ENCODE measurements at regions not wholly inside any gene's neighbourhood (a gene's known extent, or its start where the extent isn't known, plus 50 kb on each side); places are given as distances from the start of the nearest gene placed in this dataset.
"Not testable (repeated sequence)": the region's sequence is repeated elsewhere in the genome, so short reads cannot be mapped to it uniquely, and the experiment has no call there.

DNA sequence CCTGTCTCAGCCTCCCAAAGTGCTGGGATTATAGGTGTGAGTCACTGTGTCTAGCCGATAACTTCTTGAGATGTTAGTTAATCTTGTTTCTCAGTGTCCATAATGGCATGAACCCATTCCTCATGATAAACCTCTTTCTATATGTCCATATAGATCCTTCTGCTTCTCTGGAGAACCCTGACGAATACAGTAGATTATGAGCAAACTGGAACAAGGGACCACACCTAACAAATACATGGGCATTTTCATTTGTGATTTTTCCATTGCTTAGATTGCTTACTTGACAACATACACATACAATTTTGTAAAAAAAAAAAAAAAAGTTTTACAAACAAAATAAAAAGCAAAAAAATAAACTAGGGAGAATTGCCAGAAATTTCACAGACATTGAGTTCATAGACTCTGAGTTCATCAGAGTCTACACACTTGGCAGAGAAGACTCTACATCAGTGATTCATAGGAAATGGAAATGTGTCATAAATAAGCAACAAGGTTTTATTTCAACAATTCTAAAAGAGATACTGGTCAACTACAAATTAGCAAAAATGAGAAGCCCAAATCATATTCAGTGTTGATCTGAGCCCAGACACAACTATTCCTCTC lies 96.7 kb downstream of the GALR1 start:
- Histone ChIP-seq H3K4me3 (ENCODE audit: low read depth in 1 of 5, low read length in 5 of 5) (no peak overlapping the region), H3K9me3 (ENCODE audit: control insufficient read depth in 5 of 5, low read length in 5 of 5) (no peaks in the 10 kb centered on the region), H3K4me1 (ENCODE audit: control insufficient read depth in 5 of 5, insufficient read depth in 5 of 5, low read length in 5 of 5) (peaks cover 0 to 19% (median 5%) of the 10 kb centered on the region in 5 donors), H3K36me3 (ENCODE audit: control insufficient read depth in 5 of 5, insufficient read depth in 5 of 5, low read length in 5 of 5) (no peaks in the 10 kb centered on the region), H3K9ac (ENCODE audit: low read length in 5 of 5) (no peak overlapping the region), H3K27me3 (ENCODE audit: control insufficient read depth in 5 of 5, insufficient read depth in 4 of 5, low read length in 5 of 5) (no peaks in the 10 kb centered on the region), H3K27ac (ENCODE audit: low read depth, low read length) (no peak overlapping the region)

- H3K27ac ChIP-seq (ENCODE audit: low read depth, low read length); H3K36me3 ChIP-seq (ENCODE audit: control insufficient read depth in 5 of 5, insufficient read depth in 5 of 5, low read length in 5 of 5); H3K9me3 ChIP-seq (ENCODE audit: control insufficient read depth in 5 of 5, low read length in 5 of 5); H3K4me1 ChIP-seq (ENCODE audit: control insufficient read depth in 5 of 5, insufficient read depth in 5 of 5, low read length in 5 of 5); H3K4me3 ChIP-seq (ENCODE audit: low read depth in 1 of 5, low read length in 5 of 5); H3K9ac ChIP-seq (ENCODE audit: low read length in 5 of 5); H3K27me3 ChIP-seq (ENCODE audit: control insufficient read depth in 5 of 5, insufficient read depth in 4 of 5, low read length in 5 of 5): not testable (repeated sequence)
Observed at GRCh38 chr18:77353349-77353748, 103.7 kb downstream of the GALR1 start.

GRCh38 chr18:77359561-77360314 lies 110.1 kb downstream of the GALR1 start:
- H3K4me3 ChIP-seq (ENCODE audit: low read depth in 1 of 5, low read length in 5 of 5), result no peak overlapping the region
- peaks cover 0 to 4% (median 0%) of the 10 kb centered on the region in 5 donors for H3K9me3 ChIP-seq (ENCODE audit: control insufficient read depth in 5 of 5, low read length in 5 of 5)
- peaks cover 0 to 5% (median 0%) of the 10 kb centered on the region in 5 donors for H3K27me3 ChIP-seq (ENCODE audit: control insufficient read depth in 5 of 5, insufficient read depth in 4 of 5, low read length in 5 of 5)
- H3K27ac ChIP-seq (ENCODE audit: low read depth, low read length), result no peak overlapping the region
- H3K4me1 ChIP-seq (ENCODE audit: control insufficient read depth in 5 of 5, insufficient read depth in 5 of 5, low read length in 5 of 5), result no peaks in the 10 kb centered on the region
- H3K9ac ChIP-seq (ENCODE audit: low read length in 5 of 5), result no peak overlapping the region
- no peaks in the 10 kb centered on the region for H3K36me3 ChIP-seq (ENCODE audit: control insufficient read depth in 5 of 5, insufficient read depth in 5 of 5, low read length in 5 of 5)

DNA sequence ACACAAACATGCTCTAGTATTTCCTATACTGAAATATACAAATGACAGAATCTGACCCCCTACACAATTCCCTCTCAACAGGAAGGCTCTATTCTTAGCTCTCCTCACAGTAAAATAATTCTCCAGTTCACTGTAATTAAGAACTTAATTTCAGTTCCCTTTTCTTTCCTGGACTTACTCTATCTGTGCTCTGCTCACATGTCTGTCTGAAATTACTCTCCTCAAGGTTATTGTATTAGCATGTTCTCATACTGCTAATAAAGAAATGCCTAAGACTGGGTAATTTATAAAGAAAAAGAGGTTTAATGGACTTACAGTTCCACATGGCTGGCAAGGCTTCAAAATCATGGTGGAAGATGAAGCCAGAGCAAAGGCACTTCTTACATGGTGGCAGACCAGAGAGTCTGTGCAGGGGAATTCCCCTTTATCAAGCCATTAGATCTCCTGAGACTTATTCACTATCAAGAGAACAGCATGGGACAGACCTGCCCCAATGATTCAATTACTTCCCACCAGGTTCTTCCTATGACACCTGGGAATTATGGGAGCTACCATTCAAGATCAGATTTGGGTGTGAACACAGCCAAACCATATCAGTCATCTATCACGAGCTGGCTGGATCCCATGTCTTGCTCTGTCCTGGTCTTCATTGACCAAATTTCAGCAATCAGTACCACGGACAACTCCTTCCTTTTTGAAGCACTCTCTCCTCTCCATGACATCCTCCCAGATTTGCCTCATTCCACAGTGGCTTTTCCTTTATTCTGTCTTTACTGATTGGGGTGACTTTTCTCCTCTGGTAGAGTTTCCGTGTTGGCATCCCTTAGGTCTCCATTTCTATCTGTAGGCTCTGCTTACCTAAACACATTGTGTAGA lies 110.9 kb downstream of the GALR1 start:
- Histone ChIP-seq H3K4me3 (ENCODE audit: low read depth in 1 of 5, low read length in 5 of 5) (no peak overlapping the region), H3K36me3 (ENCODE audit: control insufficient read depth in 5 of 5, insufficient read depth in 5 of 5, low read length in 5 of 5) (no peaks in the 10 kb centered on the region), H3K4me1 (ENCODE audit: control insufficient read depth in 5 of 5, insufficient read depth in 5 of 5, low read length in 5 of 5) (peaks cover 0 to 2% (median 0%) of the 10 kb centered on the region in 5 donors), H3K9me3 (ENCODE audit: control insufficient read depth in 5 of 5, low read length in 5 of 5) (peaks cover 0 to 4% (median 0%) of the 10 kb centered on the region in 5 donors), H3K27ac (ENCODE audit: low read depth, low read length) (no peak overlapping the region), H3K9ac (ENCODE audit: low read length in 5 of 5) (no peak overlapping the region), H3K27me3 (ENCODE audit: control insufficient read depth in 5 of 5, insufficient read depth in 4 of 5, low read length in 5 of 5) (peaks cover 0 to 5% (median 0%) of the 10 kb centered on the region in 5 donors)

DNA sequence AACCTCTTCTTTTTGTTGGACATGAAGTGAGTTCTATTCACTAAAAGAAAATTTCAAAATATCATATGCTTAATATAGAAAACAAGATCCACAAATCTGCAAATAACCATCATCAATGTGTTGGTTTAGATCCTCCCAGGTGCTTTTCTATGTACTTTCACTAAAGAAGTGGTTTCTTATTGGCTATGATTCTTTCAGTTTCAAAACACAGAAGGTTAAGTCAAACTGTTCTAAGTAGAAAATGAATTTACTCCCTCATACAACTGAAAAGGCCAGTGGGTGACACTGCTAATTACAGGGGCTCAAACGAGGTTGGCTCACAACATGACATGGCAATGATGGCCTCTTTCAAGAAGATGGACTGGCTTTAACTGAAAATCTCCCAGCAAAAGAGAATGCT lies 111.7 kb downstream of the GALR1 start:
- Histone ChIP-seq H3K27me3 (ENCODE audit: control insufficient read depth in 5 of 5, insufficient read depth in 4 of 5, low read length in 5 of 5) (peaks cover 0 to 8% (median 0%) of the 10 kb centered on the region in 5 donors), H3K36me3 (ENCODE audit: control insufficient read depth in 5 of 5, insufficient read depth in 5 of 5, low read length in 5 of 5) (no peaks in the 10 kb centered on the region), H3K4me1 (ENCODE audit: control insufficient read depth in 5 of 5, insufficient read depth in 5 of 5, low read length in 5 of 5) (peaks cover 0 to 11% (median 6%) of the 10 kb centered on the region in 5 donors), H3K27ac (ENCODE audit: low read depth, low read length) (no peak overlapping the region), H3K4me3 (ENCODE audit: low read depth in 1 of 5, low read length in 5 of 5) (no peak overlapping the region), H3K9me3 (ENCODE audit: control insufficient read depth in 5 of 5, low read length in 5 of 5) (peaks cover 0 to 4% (median 0%) of the 10 kb centered on the region in 5 donors), H3K9ac (ENCODE audit: low read length in 5 of 5) (no peak overlapping the region)

DNA sequence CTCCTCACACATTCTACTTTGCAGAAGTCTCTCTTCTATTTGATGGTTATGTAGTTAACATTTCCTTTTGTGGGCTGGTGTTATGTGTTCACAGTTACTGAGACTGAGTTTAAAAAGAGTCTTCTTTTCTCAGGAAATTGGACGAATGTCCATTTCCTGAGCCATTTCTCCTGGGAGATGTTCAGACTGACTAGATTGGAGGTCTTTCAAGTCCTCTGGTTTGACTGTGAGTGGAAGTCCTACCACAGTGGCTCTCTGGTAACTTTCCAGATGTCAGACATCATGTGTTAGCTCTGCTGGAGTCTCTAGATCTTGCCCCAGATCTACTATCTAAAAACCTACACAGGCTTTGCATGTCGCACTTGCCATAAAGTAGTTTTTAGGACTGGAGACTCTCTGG lies 116.0 kb downstream of the GALR1 start:
- H3K27ac ChIP-seq (ENCODE audit: low read depth, low read length), result peak overlapping the region; percentile 38
- no peaks in the 10 kb centered on the region for H3K36me3 ChIP-seq (ENCODE audit: control insufficient read depth in 5 of 5, insufficient read depth in 5 of 5, low read length in 5 of 5)
- H3K9me3 ChIP-seq (ENCODE audit: control insufficient read depth in 5 of 5, low read length in 5 of 5), result peaks cover 10 to 20% (median 15%) of the 10 kb centered on the region in 5 donors
- H3K27me3 ChIP-seq (ENCODE audit: control insufficient read depth in 5 of 5, insufficient read depth in 4 of 5, low read length in 5 of 5), result peaks cover 0 to 9% (median 0%) of the 10 kb centered on the region in 5 donors
- peaks cover 2 to 20% (median 16%) of the 10 kb centered on the region in 5 donors for H3K4me1 ChIP-seq (ENCODE audit: control insufficient read depth in 5 of 5, insufficient read depth in 5 of 5, low read length in 5 of 5)
- H3K9ac ChIP-seq (ENCODE audit: low read length in 5 of 5), result no peak overlapping the region
- H3K4me3 ChIP-seq (ENCODE audit: low read depth in 1 of 5, low read length in 5 of 5), result no peak overlapping the region

DNA sequence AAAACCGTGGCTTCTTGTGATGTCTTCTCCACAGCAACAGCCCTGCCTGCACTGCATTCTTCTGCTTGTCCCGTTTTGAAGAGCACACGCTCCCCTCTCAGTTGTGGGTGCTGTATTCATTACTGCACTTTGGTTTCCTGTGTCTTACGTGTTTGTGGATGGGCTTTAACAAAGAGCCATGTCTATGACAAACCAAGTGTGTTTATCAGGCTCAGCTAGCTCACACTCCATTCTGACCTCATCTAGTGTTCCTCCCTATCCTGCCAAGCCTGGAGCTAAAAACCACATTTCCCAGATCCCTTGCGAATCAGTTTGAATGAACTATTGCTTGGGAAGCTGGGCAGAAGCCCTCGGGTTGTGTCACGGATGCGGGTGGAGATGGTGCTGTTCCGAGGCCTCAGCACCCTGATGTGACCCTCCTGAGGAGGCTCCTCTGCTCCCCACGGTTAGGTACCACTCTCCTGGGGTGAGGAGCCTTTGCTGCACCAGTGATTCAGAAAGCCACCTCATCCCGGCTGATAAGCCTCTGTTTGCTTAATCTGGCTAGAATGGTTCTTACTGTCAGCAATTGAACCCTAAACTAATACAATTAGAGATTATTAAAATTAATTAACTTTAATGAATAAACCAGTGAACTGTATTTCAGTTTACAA lies 116.5 kb downstream of the GALR1 start:
- Histone ChIP-seq H3K4me1 (ENCODE audit: control insufficient read depth in 5 of 5, insufficient read depth in 5 of 5, low read length in 5 of 5) (peaks cover 2 to 20% (median 16%) of the 10 kb centered on the region in 5 donors), H3K9ac (ENCODE audit: low read length in 5 of 5) (no peak overlapping the region), H3K36me3 (ENCODE audit: control insufficient read depth in 5 of 5, insufficient read depth in 5 of 5, low read length in 5 of 5) (no peaks in the 10 kb centered on the region), H3K4me3 (ENCODE audit: low read depth in 1 of 5, low read length in 5 of 5) (no peak overlapping the region), H3K9me3 (ENCODE audit: control insufficient read depth in 5 of 5, low read length in 5 of 5) (peaks cover 10 to 20% (median 15%) of the 10 kb centered on the region in 5 donors), H3K27me3 (ENCODE audit: control insufficient read depth in 5 of 5, insufficient read depth in 4 of 5, low read length in 5 of 5) (peaks cover 0 to 9% (median 0%) of the 10 kb centered on the region in 5 donors), H3K27ac (ENCODE audit: low read depth, low read length) (peak overlapping the region; percentile 38)

GRCh38 chr18:77366720-77367641 lies 117.3 kb downstream of the GALR1 start:
- Histone ChIP-seq H3K9me3 (ENCODE audit: control insufficient read depth in 5 of 5, low read length in 5 of 5) (peaks cover 10 to 23% (median 15%) of the 10 kb centered on the region in 5 donors), H3K9ac (ENCODE audit: low read length in 5 of 5) (peak overlapping the region in 1 of 5 donors; percentile 20), H3K4me3 (ENCODE audit: low read depth in 1 of 5, low read length in 5 of 5) (peak overlapping the region in 4 of 5 donors; percentile 14 to 40 (median 34)), H3K4me1 (ENCODE audit: control insufficient read depth in 5 of 5, insufficient read depth in 5 of 5, low read length in 5 of 5) (peaks cover 2 to 20% (median 16%) of the 10 kb centered on the region in 5 donors), H3K27me3 (ENCODE audit: control insufficient read depth in 5 of 5, insufficient read depth in 4 of 5, low read length in 5 of 5) (peaks cover 0 to 9% (median 0%) of the 10 kb centered on the region in 5 donors), H3K36me3 (ENCODE audit: control insufficient read depth in 5 of 5, insufficient read depth in 5 of 5, low read length in 5 of 5) (no peaks in the 10 kb centered on the region), H3K27ac (ENCODE audit: low read depth, low read length) (peak overlapping the region; percentile 23)

DNA sequence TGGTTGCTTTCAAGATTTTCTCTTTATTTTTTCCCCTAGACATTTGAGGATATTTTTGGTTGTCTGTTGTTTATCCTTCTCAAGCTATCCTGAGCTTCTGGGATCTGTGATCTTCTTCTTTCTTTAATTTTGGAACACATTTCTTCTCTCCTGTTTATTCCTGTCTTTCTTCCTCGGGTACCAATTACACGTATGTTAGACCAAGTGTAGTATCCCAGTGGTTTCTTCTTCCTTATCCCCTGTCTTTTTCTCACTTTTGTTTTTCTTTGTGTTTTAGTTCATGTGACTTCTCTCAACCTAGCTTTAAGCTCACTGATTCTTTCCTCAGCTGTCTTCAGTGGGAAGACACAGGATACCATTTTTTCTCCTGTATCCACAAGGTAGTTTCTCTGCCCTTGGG lies 120.0 kb downstream of the GALR1 start:
- H3K9me3 ChIP-seq (ENCODE audit: control insufficient read depth in 5 of 5, low read length in 5 of 5), result peaks cover 10 to 20% (median 15%) of the 10 kb centered on the region in 5 donors
- peaks cover 0 to 9% (median 0%) of the 10 kb centered on the region in 5 donors for H3K27me3 ChIP-seq (ENCODE audit: control insufficient read depth in 5 of 5, insufficient read depth in 4 of 5, low read length in 5 of 5)
- H3K9ac ChIP-seq (ENCODE audit: low read length in 5 of 5), result no peak overlapping the region
- peaks cover 2 to 20% (median 16%) of the 10 kb centered on the region in 5 donors for H3K4me1 ChIP-seq (ENCODE audit: control insufficient read depth in 5 of 5, insufficient read depth in 5 of 5, low read length in 5 of 5)
- H3K27ac ChIP-seq (ENCODE audit: low read depth, low read length), result no peak overlapping the region
- H3K36me3 ChIP-seq (ENCODE audit: control insufficient read depth in 5 of 5, insufficient read depth in 5 of 5, low read length in 5 of 5), result no peaks in the 10 kb centered on the region
- H3K4me3 ChIP-seq (ENCODE audit: low read depth in 1 of 5, low read length in 5 of 5), result no peak overlapping the region
